ENCODE measurements at regions not wholly inside any gene's neighbourhood (a gene's known extent, or its start where the extent isn't known, plus 50 kb on each side); places are given as distances from the start of the nearest gene placed in this dataset.

- Histone ChIP-seq H2BK5ac (ENCODE audit: low read depth, low read length, poor library complexity, severe bottlenecking) (no peak overlapping the region), H4K8ac (ENCODE audit: low read depth in 2 of 2, low read length in 2 of 2) (no peak overlapping the region), H3K36me3 (ENCODE audit: control insufficient read depth, insufficient read depth, low read length) (no peaks in the 10 kb centered on the region), H3K9me1 (ENCODE audit: insufficient read depth, low read length) (no peaks in the 10 kb centered on the region), H2BK120ac (ENCODE audit: low read depth, low read length) (no peak overlapping the region), H3K14ac (replicated peaks; ENCODE audit: low read depth, low read length) (no peak overlapping the region), H4K91ac (ENCODE audit: insufficient read depth, low read depth, low read length) (no peak overlapping the region), H2AK5ac (ENCODE audit: low read depth, low read length) (no peak overlapping the region), H3K4me1 (ENCODE audit: control insufficient read depth, insufficient read depth, low read length) (no peaks in the 10 kb centered on the region), H3K18ac (ENCODE audit: low read depth, low read length) (no peak overlapping the region), H3K27ac (ENCODE audit: insufficient read depth, low read length) (no peak overlapping the region), H3K27me3 (ENCODE audit: control insufficient read depth, insufficient read depth, low read length) (no peaks in the 10 kb centered on the region), H3K79me1 (ENCODE audit: low read depth in 1 of 2, low read length in 2 of 2) (no peaks in the 10 kb centered on the region), H3K4me2 (ENCODE audit: low read depth, low read length) (no peak overlapping the region), H3K56ac (ENCODE audit: extremely low read depth, insufficient read depth, low read length) (no peak overlapping the region), H2BK20ac (ENCODE audit: low read depth, low read length) (no peak overlapping the region), H2AFZ (replicated peaks; ENCODE audit: low read length, poor library complexity) (no peak overlapping the region), H2AK9ac (replicated peaks; ENCODE audit: low read depth, low read length, poor library complexity) (no peak overlapping the region), H3K9ac (ENCODE audit: low read depth, low read length) (no peak overlapping the region), H3K4ac (ENCODE audit: low read depth, low read length) (no peak overlapping the region), H2BK15ac (ENCODE audit: low read depth, low read length) (no peak overlapping the region), H4K5ac (ENCODE audit: low read depth, low read length) (no peak overlapping the region), H4K20me1 (ENCODE audit: insufficient read depth, low read length) (no peaks in the 10 kb centered on the region), H3K9me3 (ENCODE audit: control insufficient read depth, insufficient read depth, low read length) (0 out of 2 replicates have a peak, but pooled peaks cover 2% of the 10 kb centered on the region), H3K23ac (ENCODE audit: low read depth, low read length) (no peak overlapping the region), H3K4me3 (ENCODE audit: insufficient read depth, low read depth, low read length) (no peak overlapping the region)
- TF ChIP-seq RCOR1 (IDR thresholded peaks at IDR 0.05; ENCODE audit: insufficient replicate concordance, low read length) (no peak), ELK1 (IDR thresholded peaks at IDR 0.05; ENCODE audit: borderline replicate concordance, low read depth, low read length) (no peak), BHLHE40 (IDR thresholded peaks at IDR 0.05; ENCODE audit: low read depth, low read length) (no peak), FOS (IDR thresholded peaks at IDR 0.05; ENCODE audit: low read depth, low read length) (no peak), MAZ (IDR thresholded peaks at IDR 0.05; ENCODE audit: borderline replicate concordance, low read depth, low read length) (no peak), SMC3 (IDR thresholded peaks at IDR 0.05; ENCODE audit: low read depth, low read length) (no peak), NFE2L2 (IDR thresholded peaks at IDR 0.05; ENCODE audit: low read depth, low read length) (no peak), USF2 (IDR thresholded peaks at IDR 0.05; ENCODE audit: low read depth, low read length) (no peak), CEBPB (IDR thresholded peaks at IDR 0.05; ENCODE audit: low read depth, low read length) (no peak), MXI1 (IDR thresholded peaks at IDR 0.05; ENCODE audit: borderline replicate concordance, low read depth, low read length) (no peak), CHD1 (IDR thresholded peaks at IDR 0.05; ENCODE audit: low read depth, low read length) (no peak), MAFK (IDR thresholded peaks at IDR 0.05; ENCODE audit: low read depth, low read length) (no peak), RAD21 (IDR thresholded peaks at IDR 0.05; ENCODE audit: low read length) (no peak), POLR2A (IDR thresholded peaks at IDR 0.05; ENCODE audit: low read depth, low read length) (no peak), CTCF (conservative IDR thresholded peaks at IDR 0.05; ENCODE audit: low read depth, low read length) (no peak), RFX5 (IDR thresholded peaks at IDR 0.05; ENCODE audit: low read depth, low read length) (no peak)
- BruUV-seq (replicated peaks): no TSS peak
- intact Hi-C loops (cut with micrococcal nuclease) (no loop called here), dilution Hi-C loops (cut with HindIII; ENCODE audit: low sequenced_read_pairs, unreplicated experiment) (no loop called here), in situ Hi-C loops (cut with MboI; ENCODE audit: low sequenced_read_pairs) (no loop called here)
- ATAC-seq (ENCODE audit: low read depth) (no peak), DNase-seq (no peak)
- ChIA-PET CTCF (no interaction called here), POLR2A (ENCODE audit: unreplicated experiment) (no interaction called here)
- no CpG with 5 or more reads among the region's 2 CpGs for WGBS, 2 experiments (ENCODE audit: extremely low coverage in 2 of 2, insufficient read length in 1 of 2)
Measured at GRCh38 chrX:14398725-14399124, 130.6 kb upstream of the GLRA2 start.
